Fibroblast of lung (primary cell): ENCODE measurements at regions not wholly inside any gene's neighbourhood (a gene's known extent, or its start where the extent isn't known, plus 50 kb on each side); places are given as distances from the start of the nearest gene placed in this dataset.

Source experiments
- CTCF ChIP-seq, 2 donors: IDR thresholded peaks in 1 of 2; conservative IDR thresholded peaks in 1 of 2; 1 replicate in 1 of 2; 2 replicates in 1 of 2; pipeline ENCODE4 v1.5.1; 2011 to 2012; ENCODE audit warnings: low read length in 2 of 2, control low read depth in 1 of 2, inconsistent platforms in 1 of 2, low read depth in 1 of 2, mild to moderate bottlenecking in 1 of 2
- EZH2 ChIP-seq: IDR thresholded peaks from 2 replicates; pipeline ENCODE4 v1.5.1; 2012; ENCODE audit warnings: low read length, control low read depth, mild to moderate bottlenecking; ENCODE audit errors: missing control alignments

- TF ChIP-seq CTCF (conservative IDR thresholded peaks at IDR 0.05 in 1 of 2, IDR thresholded peaks at IDR 0.05 in 1 of 2; ENCODE audit: low read depth in 1 of 2, low read length in 2 of 2): no peak
- no peak for TF ChIP-seq EZH2
These were observed 220.1 kb upstream of the TMEFF2 start for GRCh38 chr2:192414794-192415193.
